GM12878 (cell line): ENCODE measurements at regions not wholly inside any gene's neighbourhood (a gene's known extent, or its start where the extent isn't known, plus 50 kb on each side); places are given as distances from the start of the nearest gene placed in this dataset.
"Not testable (repeated sequence)": the region's sequence is repeated elsewhere in the genome, so short reads cannot be mapped to it uniquely, and the experiment has no call there.

Experiments
- BACH1 ChIP-seq: fragments of 450-650 bp; IDR thresholded peaks from 2 replicates; pipeline ENCODE4 v1.6.1; 2017; ENCODE audit warnings: mild to moderate bottlenecking, borderline replicate concordance
- EP300 ChIP-seq, 2 experiments: fragments of 150-350 bp in 1 of 2; IDR thresholded peaks; 2 replicates each; pipeline ENCODE4 v1.6.1; 2011 to 2012; ENCODE audit warnings: low read depth in 2 of 2, low read length in 2 of 2, borderline replicate concordance in 1 of 2, improper control_type of control experiment in 1 of 2, inconsistent platforms in 1 of 2; ENCODE audit not compliant: control insufficient read depth in 1 of 2
- TAF1 ChIP-seq: IDR thresholded peaks from 2 replicates; pipeline ENCODE4 v1.6.1; 2011; ENCODE audit warnings: mild to moderate bottlenecking, low read depth, low read length, borderline replicate concordance
- TF ChIP-seq, protein P1 (sequence below): IDR thresholded peaks from 2 replicates; pipeline ENCODE4 v1.6.1; 2011; ENCODE audit warnings: low read depth, mild to moderate bottlenecking, low read length, moderate library complexity, borderline replicate concordance; ENCODE audit errors: extremely low read depth
- TF ChIP-seq, protein P2 (sequence below), 3 experiments: IDR thresholded peaks in 2 of 3; conservative IDR thresholded peaks in 1 of 3; 2 replicates each; pipeline ENCODE4 v1.5.1; 2011; ENCODE audit warnings: low read depth in 3 of 3, low read length in 3 of 3, mild to moderate bottlenecking in 3 of 3, control low read depth in 2 of 3, moderate library complexity in 2 of 3, inconsistent platforms in 1 of 3, mixed read lengths in 1 of 3; ENCODE audit not compliant: control insufficient read depth in 2 of 3, insufficient read depth in 1 of 3; ENCODE audit errors: extremely low read depth in 1 of 3
- TF ChIP-seq, protein P3 (sequence below): IDR thresholded peaks from 2 replicates; pipeline ENCODE4 v1.6.1; 2012; ENCODE audit warnings: low read depth, low read length, improper control_type of control experiment

DNA sequence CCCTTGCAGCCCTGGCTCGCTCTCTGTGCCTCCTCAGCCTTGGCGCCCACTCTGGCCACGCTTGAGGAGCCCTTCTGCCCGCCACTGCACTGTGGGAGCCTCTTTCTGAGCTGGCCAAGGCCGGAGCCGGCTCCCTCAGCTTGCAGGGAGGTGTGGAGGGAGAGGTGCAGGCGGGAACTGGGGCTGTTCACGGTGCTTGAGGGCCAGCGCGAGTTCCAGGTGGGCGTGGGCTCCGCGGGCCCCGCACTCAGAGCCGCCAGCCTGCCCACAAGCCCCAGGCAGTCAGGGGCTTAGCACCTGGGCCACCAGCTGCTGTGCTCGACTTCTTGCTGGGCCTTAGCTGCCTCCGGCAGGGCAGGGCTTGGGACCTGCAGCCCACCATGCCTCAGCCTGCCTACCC lies 861.5 kb upstream of the TPTE start:
- TF ChIP-seq EP300 (IDR thresholded peaks at IDR 0.05; ENCODE audit: borderline replicate concordance in 1 of 2, control insufficient read depth in 1 of 2, low read depth in 2 of 2, low read length in 2 of 2); TAF1; BACH1: not testable (repeated sequence)
- TF ChIP-seq, protein P1, sequence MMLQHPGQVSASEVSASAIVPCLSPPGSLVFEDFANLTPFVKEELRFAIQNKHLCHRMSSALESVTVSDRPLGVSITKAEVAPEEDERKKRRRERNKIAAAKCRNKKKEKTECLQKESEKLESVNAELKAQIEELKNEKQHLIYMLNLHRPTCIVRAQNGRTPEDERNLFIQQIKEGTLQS: not testable (repeated sequence)
- TF ChIP-seq, protein P2, sequence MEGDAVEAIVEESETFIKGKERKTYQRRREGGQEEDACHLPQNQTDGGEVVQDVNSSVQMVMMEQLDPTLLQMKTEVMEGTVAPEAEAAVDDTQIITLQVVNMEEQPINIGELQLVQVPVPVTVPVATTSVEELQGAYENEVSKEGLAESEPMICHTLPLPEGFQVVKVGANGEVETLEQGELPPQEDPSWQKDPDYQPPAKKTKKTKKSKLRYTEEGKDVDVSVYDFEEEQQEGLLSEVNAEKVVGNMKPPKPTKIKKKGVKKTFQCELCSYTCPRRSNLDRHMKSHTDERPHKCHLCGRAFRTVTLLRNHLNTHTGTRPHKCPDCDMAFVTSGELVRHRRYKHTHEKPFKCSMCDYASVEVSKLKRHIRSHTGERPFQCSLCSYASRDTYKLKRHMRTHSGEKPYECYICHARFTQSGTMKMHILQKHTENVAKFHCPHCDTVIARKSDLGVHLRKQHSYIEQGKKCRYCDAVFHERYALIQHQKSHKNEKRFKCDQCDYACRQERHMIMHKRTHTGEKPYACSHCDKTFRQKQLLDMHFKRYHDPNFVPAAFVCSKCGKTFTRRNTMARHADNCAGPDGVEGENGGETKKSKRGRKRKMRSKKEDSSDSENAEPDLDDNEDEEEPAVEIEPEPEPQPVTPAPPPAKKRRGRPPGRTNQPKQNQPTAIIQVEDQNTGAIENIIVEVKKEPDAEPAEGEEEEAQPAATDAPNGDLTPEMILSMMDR (IDR thresholded peaks at IDR 0.05 in 2 of 3, conservative IDR thresholded peaks at IDR 0.05 in 1 of 3; ENCODE audit: control insufficient read depth in 2 of 3, extremely low read depth in 1 of 3, insufficient read depth in 1 of 3, low read depth in 3 of 3, low read length in 3 of 3): not testable (repeated sequence)
- TF ChIP-seq, protein P3, sequence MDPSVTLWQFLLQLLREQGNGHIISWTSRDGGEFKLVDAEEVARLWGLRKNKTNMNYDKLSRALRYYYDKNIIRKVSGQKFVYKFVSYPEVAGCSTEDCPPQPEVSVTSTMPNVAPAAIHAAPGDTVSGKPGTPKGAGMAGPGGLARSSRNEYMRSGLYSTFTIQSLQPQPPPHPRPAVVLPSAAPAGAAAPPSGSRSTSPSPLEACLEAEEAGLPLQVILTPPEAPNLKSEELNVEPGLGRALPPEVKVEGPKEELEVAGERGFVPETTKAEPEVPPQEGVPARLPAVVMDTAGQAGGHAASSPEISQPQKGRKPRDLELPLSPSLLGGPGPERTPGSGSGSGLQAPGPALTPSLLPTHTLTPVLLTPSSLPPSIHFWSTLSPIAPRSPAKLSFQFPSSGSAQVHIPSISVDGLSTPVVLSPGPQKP: not testable (repeated sequence)
